HCT116 (cell line): ENCODE measurements at regions not wholly inside any gene's neighbourhood (a gene's known extent, or its start where the extent isn't known, plus 50 kb on each side); places are given as distances from the start of the nearest gene placed in this dataset.

Source experiments
- ATAC-seq: fragments of 200-7000 bp; cut with Tn5 transposase; 2 replicates; pipeline ENCODE4 v1.9.1; 2020; ENCODE audit warnings: mild to moderate bottlenecking, moderate library complexity
- BruUV-seq: library from RNA; stranded (reverse); fragments of 400-500 nt; replicated peaks from 2 replicates; lab custom pipeline; 2021; lab: Mats Ljungman, UMichigan
- CTCF ChIA-PET: fragments of 300-600 bp; sonication (Branson Sonifier 250); formaldehyde crosslinking; loops from one replicate; lab custom pipeline; 2021; ENCODE audit warnings: antibody characterized with exemption; lab: Charles Lee
- POLR2A ChIA-PET: fragments of 300-600, 350-600 bp; sonication (Branson Sonifier 250); formaldehyde crosslinking; loops from one replicate; lab custom pipeline; 2021; ENCODE audit warnings: antibody characterized with exemption; lab: Charles Lee
- RAD21 ChIA-PET, 2 experiments: fragments of 300-600 bp; sonication (Branson Sonifier 250); formaldehyde crosslinking; loops; one replicate each; lab custom pipeline; 2023; ENCODE audit warnings: low total read pairs in 2 of 2; ENCODE audit not compliant: uncharacterized antibody in 2 of 2, unreplicated experiment in 2 of 2, low non-redundant PET in 1 of 2; lab: Charles Lee
- DNase-seq: peaks from one replicate; pipeline ENCODE4 v3.0.0-alpha.2; 2010; ENCODE audit warnings: low read depth, low spot score
- H2AFZ ChIP-seq: fragments of 200-600 bp; shearing (Covaris generic), sonication (generic); 2 replicates; pipeline ENCODE4 v1.6.1; 2017; ENCODE audit warnings: low read depth, mixed run types, mixed read lengths, antibody characterized with exemption, low read length; ENCODE audit not compliant: poor library complexity, severe bottlenecking
- H3K27ac ChIP-seq: 2 replicates; pipeline ENCODE4 v1.5.1; 2012; ENCODE audit warnings: low read depth, low read length
- H3K27me3 ChIP-seq: fragments of 200-600 bp; sonication (generic); 2 replicates; pipeline ENCODE4 v1.6.1; 2016; ENCODE audit warnings: mixed run types, low read length, mixed read lengths; ENCODE audit not compliant: insufficient read depth
- H3K36me3 ChIP-seq, 2 experiments: fragments of 200-500 bp in 1 of 2; fragments of 200-600 bp in 1 of 2; sonication (Bioruptor generic) in 1 of 2; sonication (generic) in 1 of 2; 2 replicates each; pipeline versions ENCODE4 v1.5.1 to v1.6.1; 2014 to 2016; ENCODE audit warnings: low read length in 2 of 2, inconsistent platforms in 1 of 2, mixed read lengths in 1 of 2, mixed run types in 1 of 2; ENCODE audit not compliant: insufficient read depth in 2 of 2, control insufficient read depth in 1 of 2
- H3K4me1 ChIP-seq, 2 experiments: fragments of 200-600 bp in 1 of 2; sonication (generic) in 1 of 2; 2 replicates each; pipeline versions ENCODE4 v1.5.1 to v1.6.1; 2012 to 2017; ENCODE audit warnings: low read length in 2 of 2, inconsistent platforms in 1 of 2, mild to moderate bottlenecking in 1 of 2, mixed read lengths in 1 of 2, mixed run types in 1 of 2, moderate library complexity in 1 of 2; ENCODE audit not compliant: insufficient read depth in 2 of 2, control insufficient read depth in 1 of 2
- H3K4me2 ChIP-seq: fragments of 200-600 bp; sonication (generic); 2 replicates; pipeline ENCODE4 v1.6.1; 2017; ENCODE audit warnings: mixed run types, low read length, mixed read lengths
- H3K4me3 ChIP-seq, 2 experiments: fragments of 200-600 bp in 1 of 2; sonication (generic) in 1 of 2; replicated peaks in 1 of 2; 2 replicates each; pipeline ENCODE4 v1.5.1; 2011 to 2016; ENCODE audit warnings: low read length in 2 of 2, control low read depth in 1 of 2, low read depth in 1 of 2, mild to moderate bottlenecking in 1 of 2, mixed read lengths in 1 of 2, mixed run types in 1 of 2
- H3K79me2 ChIP-seq: fragments of 200-600 bp; sonication (generic); 2 replicates; pipeline ENCODE4 v1.6.1; 2017; ENCODE audit warnings: mild to moderate bottlenecking, mixed run types, low read length, moderate library complexity, mixed read lengths; ENCODE audit not compliant: insufficient read depth
- H3K9ac ChIP-seq: fragments of 200-600 bp; sonication (generic); 2 replicates; pipeline ENCODE4 v1.6.1; 2016; ENCODE audit warnings: low read length, mixed read lengths
- H3K9me2 ChIP-seq: fragments of 200-600 bp; sonication (generic), shearing (Covaris generic); 2 replicates; pipeline ENCODE4 v1.6.1; 2017; ENCODE audit warnings: mixed run types, mild to moderate bottlenecking, moderate library complexity; ENCODE audit not compliant: insufficient read depth
- H3K9me3 ChIP-seq, 2 experiments: fragments of 200-500 bp in 1 of 2; fragments of 200-600 bp in 1 of 2; sonication (Bioruptor generic) in 1 of 2; sonication (generic) in 1 of 2; 2 replicates each; pipeline ENCODE4 v1.6.1; 2014 to 2017; ENCODE audit warnings: low read length in 2 of 2, mixed read lengths in 2 of 2, inconsistent platforms in 1 of 2, low read depth in 1 of 2, mild to moderate bottlenecking in 1 of 2, mixed run types in 1 of 2, moderate library complexity in 1 of 2; ENCODE audit not compliant: control insufficient read depth in 1 of 2, insufficient read depth in 1 of 2
- H4K20me1 ChIP-seq: fragments of 200-600 bp; sonication (generic), shearing (Covaris generic); 2 replicates; pipeline ENCODE4 v1.6.1; 2017; ENCODE audit warnings: mixed run types, mild to moderate bottlenecking, moderate library complexity; ENCODE audit not compliant: insufficient read depth
- CEBPB ChIP-seq: IDR thresholded peaks from 2 replicates; pipeline ENCODE4 v1.6.1; 2012; ENCODE audit warnings: low read depth
- EZH2 ChIP-seq: fragments of 200-600 bp; sonication (generic); IDR thresholded peaks from 2 replicates; pipeline ENCODE4 v1.6.1; 2017; ENCODE audit warnings: antibody characterized with exemption, mixed run types
- POLR2AphosphoS5 ChIP-seq: IDR thresholded peaks from 2 replicates; pipeline ENCODE4 v1.6.1; 2011; ENCODE audit warnings: mild to moderate bottlenecking, low read depth, low read length, moderate library complexity
- SIN3A ChIP-seq: IDR thresholded peaks from 2 replicates; pipeline ENCODE4 v1.6.1; 2012; ENCODE audit warnings: low read depth
- YY1 ChIP-seq: IDR thresholded peaks from 2 replicates; pipeline ENCODE4 v1.6.1; 2011; ENCODE audit warnings: low read length, low read depth, moderate library complexity, mild to moderate bottlenecking; ENCODE audit not compliant: insufficient replicate concordance; ENCODE audit errors: extremely low read depth
- ZFX ChIP-seq: fragments of 450-650 bp; IDR thresholded peaks from 2 replicates; pipeline ENCODE4 v1.6.1; 2017
- intact Hi-C: fragments of 100-400 bp; cut with micrococcal nuclease; formaldehyde crosslinking; loops from 2 replicates; pipeline ENCODE4 v1.10.0; 2022

DNA sequence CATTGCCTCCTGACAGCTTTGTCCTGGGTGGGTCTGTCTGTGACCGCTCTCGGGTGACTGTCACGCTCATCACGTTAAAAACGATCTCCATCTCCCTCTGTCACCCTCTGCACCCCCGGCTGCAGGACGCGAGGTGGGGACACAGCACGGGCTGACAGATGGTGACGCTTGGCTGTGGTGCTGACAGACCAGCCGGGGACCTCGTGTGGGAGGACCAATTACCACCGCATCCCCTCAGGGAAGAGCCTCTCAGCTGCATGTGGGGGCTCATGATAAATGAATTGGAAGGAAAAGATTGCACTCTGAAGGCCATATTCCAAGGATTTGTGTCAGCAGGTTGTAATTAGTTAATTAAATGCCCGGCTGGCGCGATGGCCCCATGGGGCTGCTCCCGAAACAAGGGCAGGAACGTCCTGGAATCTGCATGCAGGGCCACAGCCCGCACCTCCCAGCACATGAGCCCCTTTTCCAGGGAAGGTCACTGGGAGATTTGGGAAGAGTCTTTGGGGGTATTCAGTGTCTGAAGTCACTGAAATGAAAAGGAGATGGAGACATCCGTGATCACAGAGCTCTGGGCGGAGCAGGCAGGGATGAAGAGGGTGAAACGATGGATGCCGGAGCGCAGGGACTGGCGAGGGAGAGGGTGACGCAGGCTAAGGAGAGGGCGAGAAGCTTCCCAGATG lies 87.1 kb downstream of the ERMARD start:
- POLR2A ChIA-PET, result no interaction called here
- ATAC-seq, result no peak
- no peak overlapping the region for H3K4me3 ChIP-seq

GRCh38 chr6:169837529-169838250 lies 86.3 kb downstream of the ERMARD start:
- BruUV-seq, result no TSS peak
- no peak for TF ChIP-seq SIN3A
- no peak for TF ChIP-seq POLR2AphosphoS5
- no peaks in the 10 kb centered on the region for H3K4me1 ChIP-seq
- no peak for ATAC-seq
- DNase-seq, result no peak
- RAD21 ChIA-PET, result no interaction called here
- H3K9me3 ChIP-seq, result no peaks in the 10 kb centered on the region
- no peak overlapping the region for H3K4me3 ChIP-seq
- H3K4me2 ChIP-seq, result no peak overlapping the region
- H3K27me3 ChIP-seq, result peaks cover 6% of the 10 kb centered on the region; the same call in 1 of the 2 replicates
- H4K20me1 ChIP-seq, result no peaks in the 10 kb centered on the region
- no peak overlapping the region for H2AFZ ChIP-seq
- CTCF ChIA-PET, result no interaction called here
- H3K36me3 ChIP-seq, result no peaks in the 10 kb centered on the region
- intact Hi-C loops, result loop anchor here (10.0 kb wide), 1 partner anchor 427 kb away; no protein-coding TSS in a partner anchor
- POLR2A ChIA-PET, result no interaction called here
- no peaks in the 10 kb centered on the region for H3K79me2 ChIP-seq
- H3K9me2 ChIP-seq, result no peaks in the 10 kb centered on the region
- H3K9ac ChIP-seq, result no peak overlapping the region
- no peak overlapping the region for H3K27ac ChIP-seq

More for the DNA sequence above, 87.1 kb downstream of the ERMARD start:
- Histone ChIP-seq H3K9ac (no peak overlapping the region), H3K4me2 (no peak overlapping the region), H3K36me3 (no peaks in the 10 kb centered on the region), H3K9me3 (no peaks in the 10 kb centered on the region), H3K79me2 (no peaks in the 10 kb centered on the region), H2AFZ (no peak overlapping the region), H3K27ac (no peak overlapping the region), H4K20me1 (no peaks in the 10 kb centered on the region), H3K4me1 (no peaks in the 10 kb centered on the region), H3K27me3 (peaks cover 13% of the 10 kb centered on the region; the same call in 1 of the 2 replicates), H3K9me2 (no peaks in the 10 kb centered on the region)
- no peak for DNase-seq
- no peak for TF ChIP-seq CEBPB
- TF ChIP-seq EZH2, result no peak
- no peak for TF ChIP-seq ZFX
- no peak for TF ChIP-seq YY1
- intact Hi-C loops, result loop anchor here (10.0 kb wide), 1 partner anchor 426 kb away; no protein-coding TSS in a partner anchor
- BruUV-seq, result no TSS peak
- RAD21 ChIA-PET, result no interaction called here
- CTCF ChIA-PET, result no interaction called here
